ENCODE measurements at regions not wholly inside any gene's neighbourhood (a gene's known extent, or its start where the extent isn't known, plus 50 kb on each side); places are given as distances from the start of the nearest gene placed in this dataset.

DNA sequence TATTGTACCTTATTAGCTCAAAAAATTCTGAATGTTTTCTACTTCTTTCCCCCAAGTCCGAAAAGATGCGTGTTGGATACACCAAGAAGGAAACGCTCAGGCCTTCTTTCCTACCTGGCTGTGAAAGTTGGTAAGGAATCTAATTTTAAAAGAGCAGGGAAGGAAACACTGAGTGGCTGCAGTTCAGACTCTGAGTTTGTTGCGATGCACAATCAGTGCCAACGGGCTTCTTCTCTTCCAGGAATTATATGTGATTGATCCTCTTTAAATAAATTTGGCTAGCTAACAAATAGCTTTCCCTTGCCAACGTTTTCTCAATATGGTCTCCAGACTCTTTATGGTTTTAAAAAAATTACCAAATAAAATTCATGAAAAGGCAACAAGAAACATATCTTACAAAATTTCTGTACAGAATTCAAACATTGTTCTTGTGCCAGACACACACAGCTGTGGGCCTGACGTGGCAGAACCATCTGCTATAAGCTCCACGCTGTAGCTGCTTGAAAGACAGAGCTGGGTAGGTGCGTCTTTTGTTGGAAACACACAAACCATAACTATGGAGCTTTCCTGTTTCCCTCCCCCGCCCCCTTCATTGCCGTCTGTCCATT, 493.1 kb downstream of the ZNF608 start:
- no peak for DNase-seq

DNA sequence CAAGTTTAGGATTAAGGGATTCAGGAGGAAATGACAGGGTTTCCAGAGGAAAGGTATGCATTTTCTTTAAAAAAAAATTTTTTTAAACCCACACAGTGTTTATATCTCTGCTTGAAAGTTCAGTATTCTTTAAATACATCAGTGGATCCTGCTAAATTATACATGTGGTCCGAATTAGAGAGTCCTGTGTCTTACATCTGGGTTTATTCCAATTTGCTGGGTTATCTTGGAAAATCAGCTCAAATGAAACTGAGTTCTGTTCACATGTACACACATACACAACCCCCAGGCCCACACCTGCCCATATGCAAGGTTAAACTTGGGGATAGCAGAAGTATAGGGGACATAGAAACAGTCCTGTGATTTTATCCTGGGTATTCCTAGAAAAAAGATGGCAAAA, 493.7 kb downstream of the ZNF608 start:
- no peak for DNase-seq

- DNase-seq = no peak
Measured at GRCh38 chr5:124252191-124252638, 494.2 kb downstream of the ZNF608 start.

DNA sequence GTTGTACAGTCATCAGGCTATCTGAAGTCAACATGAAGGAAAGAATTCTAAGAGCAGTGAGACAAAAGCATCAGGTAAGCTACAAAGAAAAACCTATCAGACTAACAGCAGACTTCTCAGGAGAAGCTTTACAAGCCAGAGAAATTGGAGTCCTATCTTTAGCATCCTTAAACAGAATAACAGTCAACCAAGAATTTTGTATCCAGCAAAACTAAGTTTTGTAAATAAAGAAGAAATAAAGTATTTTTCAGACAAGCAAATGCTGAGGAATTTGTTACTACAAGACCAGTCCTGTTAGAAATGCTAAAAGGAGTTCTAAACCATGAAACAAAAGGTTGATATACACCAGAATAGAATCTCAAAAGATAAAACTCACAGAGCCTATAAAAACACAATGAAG, 501.2 kb downstream of the ZNF608 start:
- no peak for DNase-seq

DNA sequence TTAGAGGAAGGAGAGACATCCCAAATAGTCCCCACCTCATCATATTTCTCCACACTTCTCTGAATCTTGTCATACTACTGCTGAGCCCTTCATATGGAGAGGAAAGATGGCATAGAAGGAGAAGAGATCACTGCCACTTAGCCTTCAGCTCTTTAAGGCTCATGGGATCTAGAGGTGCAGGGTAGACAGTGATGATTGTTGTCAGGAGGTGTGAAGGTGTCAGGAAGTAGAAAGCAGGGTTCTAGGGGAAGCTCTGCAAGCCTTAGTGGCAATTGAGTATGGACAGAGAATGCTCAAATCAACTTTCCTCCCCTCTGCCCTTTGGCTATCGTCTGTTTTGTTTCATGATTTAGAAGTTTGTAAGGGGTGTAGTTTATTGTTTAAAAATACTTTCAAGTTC, 505.7 kb downstream of the ZNF608 start:
- no peak for DNase-seq

GRCh38 chr5:124239572-124239971, 506.9 kb downstream of the ZNF608 start:
- no peak for DNase-seq

GRCh38 chr5:124238350-124238749, 508.1 kb downstream of the ZNF608 start:
- no peak for DNase-seq

DNA sequence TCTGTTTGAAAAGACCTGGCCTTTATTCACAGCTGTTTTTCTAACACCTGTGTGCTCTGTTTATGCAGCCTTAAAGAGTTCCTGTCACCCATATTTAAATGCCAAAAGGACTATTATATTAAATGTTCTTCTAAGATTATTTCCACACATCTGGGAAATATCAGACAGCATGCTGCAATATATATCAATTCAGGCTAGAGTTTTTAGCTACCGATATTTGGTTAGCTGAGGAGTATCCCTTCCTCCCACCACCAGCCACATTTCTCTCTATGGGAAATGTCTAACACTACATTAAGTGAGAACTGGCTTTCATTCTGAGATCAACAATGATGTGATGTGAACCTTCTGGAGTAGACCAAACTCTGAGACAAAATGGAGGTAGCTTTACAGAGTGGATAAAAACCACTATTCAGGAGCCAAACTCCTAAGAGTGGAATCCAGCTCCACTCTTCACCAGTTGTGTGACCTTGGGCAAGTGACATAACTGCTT, 509.2 kb downstream of the ZNF608 start:
- no peak for DNase-seq

GRCh38 chr5:124236361-124237205, 509.9 kb downstream of the ZNF608 start:
- no peak for DNase-seq

- DNase-seq = no peak
Measured at GRCh38 chr5:124235576-124235975, 510.9 kb downstream of the ZNF608 start.

- no peak for DNase-seq
Measured at GRCh38 chr5:124234770-124235562, 511.5 kb downstream of the ZNF608 start.

- DNase-seq = no peak
Measured at GRCh38 chr5:124234022-124234769, 512.2 kb downstream of the ZNF608 start.

DNA sequence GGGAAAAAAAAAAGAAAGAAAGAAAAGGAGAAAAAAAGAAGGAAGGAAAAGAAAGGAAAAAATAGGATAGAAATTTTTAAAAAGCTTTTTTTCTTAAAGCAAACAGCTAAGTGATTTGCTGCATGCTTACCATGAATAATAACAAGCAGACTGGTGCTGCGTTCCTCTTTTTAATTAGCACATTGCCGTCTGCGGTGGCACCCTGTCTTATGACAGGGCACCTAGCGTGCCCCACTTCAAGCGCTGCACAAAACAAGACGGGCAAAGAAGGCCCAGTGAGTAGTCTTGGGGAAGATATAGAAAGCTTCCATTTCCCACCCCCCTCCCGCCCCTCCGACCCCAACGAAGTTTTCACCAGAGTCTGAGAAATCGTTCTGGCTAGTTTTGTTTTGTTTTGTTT, 513.9 kb downstream of the ZNF608 start:
- DNase-seq = no peak

- DNase-seq = no peak
Measured at GRCh38 chr5:124231802-124232201, 514.6 kb downstream of the ZNF608 start.

DNA sequence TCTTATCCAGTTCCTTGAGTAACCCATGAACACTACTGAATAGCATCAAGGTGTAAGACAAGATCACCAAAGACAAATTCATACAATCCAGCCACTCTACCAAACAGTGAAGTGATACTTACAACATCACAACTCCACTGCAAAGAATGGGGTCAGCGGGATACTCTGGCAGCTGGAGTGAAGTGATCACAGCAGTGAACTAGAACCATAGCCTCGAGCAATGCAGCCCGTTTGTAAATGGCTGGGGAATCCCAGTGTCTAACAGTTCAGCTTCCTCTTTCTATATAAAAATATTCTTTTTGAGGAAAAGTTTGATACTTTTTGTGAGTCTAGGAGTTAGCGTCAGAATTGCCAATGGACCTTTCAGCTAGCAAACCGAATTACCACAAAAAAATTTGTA, 515.2 kb downstream of the ZNF608 start:
- no peak for DNase-seq

- no peak for DNase-seq
Measured at GRCh38 chr5:124230456-124230855, 516.0 kb downstream of the ZNF608 start.

DNA sequence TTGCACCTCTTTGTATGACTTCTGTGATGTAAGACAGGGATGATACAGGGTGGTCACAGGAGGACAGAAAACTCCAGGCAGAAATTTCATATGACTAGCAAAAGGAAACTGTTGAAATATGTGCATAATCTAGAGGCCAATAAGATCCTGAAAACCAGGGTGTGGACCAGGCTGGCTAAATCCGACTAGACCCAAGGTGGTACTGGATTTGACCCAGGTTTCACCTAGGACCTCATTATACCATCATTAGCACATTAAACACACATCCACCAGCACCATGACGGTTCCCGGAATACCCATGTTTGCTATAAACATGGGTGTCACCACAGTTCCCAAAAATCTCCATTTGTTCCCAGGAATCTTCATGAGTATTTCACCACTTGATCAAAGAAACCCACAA, 517.1 kb downstream of the ZNF608 start:
- DNase-seq = no peak

DNA sequence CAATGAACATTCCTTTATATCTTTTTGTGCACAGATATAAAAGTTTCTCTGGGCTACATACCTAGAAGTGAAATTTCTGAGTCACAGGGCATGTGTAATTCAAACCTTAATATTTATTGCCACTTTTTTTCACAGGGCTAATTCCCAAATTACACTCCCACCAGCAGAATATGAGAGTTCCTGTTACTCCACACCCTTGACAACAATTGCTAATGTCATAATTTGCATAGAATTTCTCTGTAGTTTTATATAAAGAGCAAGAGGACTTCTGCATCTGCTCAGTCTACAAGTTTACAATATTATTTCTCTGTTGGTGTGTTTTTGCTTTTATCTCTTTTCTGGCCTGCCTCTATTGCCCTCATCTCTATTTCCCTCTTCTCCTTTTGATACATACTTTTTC, 518.5 kb downstream of the ZNF608 start:
- DNase-seq = no peak

DNA sequence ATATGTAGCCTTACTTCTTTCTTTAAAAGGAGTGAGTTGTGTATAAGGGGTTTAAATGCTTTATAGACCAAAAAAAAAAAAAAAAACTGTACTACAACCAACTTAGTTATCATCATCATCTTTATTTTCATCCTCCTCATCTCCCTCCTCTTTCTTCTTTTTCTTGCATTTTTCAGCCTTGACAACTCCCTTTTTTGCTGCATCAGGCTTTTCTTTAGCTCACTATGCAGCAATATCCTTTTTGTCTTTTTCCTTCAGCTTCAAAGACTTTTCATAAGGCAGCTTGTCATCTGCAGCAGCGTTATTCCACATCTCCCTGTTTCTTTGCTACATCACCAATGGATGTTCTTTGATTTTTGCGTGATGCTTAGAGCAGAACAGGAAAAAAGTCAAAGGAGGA, 526.0 kb downstream of the ZNF608 start:
- DNase-seq = no peak

DNA sequence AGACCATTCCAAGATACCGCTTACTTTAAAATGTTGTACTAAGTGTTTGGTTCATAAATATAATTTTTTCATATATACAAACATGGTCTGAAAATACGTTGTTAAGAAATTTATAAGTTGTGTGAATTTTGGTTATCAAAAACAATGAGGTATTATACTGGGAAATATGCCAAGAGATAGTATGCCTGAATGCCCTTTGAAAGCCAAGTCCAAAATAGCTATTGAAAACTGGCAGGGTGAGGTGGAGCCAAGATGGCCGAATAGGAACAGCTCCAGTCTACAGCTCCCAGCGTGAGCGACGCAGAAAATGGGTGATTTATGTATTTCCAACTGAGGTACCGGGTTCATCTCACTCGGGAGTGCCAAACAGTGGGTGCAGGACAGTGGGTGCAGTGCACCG, 533.5 kb downstream of the ZNF608 start:
- no peak for DNase-seq

DNA sequence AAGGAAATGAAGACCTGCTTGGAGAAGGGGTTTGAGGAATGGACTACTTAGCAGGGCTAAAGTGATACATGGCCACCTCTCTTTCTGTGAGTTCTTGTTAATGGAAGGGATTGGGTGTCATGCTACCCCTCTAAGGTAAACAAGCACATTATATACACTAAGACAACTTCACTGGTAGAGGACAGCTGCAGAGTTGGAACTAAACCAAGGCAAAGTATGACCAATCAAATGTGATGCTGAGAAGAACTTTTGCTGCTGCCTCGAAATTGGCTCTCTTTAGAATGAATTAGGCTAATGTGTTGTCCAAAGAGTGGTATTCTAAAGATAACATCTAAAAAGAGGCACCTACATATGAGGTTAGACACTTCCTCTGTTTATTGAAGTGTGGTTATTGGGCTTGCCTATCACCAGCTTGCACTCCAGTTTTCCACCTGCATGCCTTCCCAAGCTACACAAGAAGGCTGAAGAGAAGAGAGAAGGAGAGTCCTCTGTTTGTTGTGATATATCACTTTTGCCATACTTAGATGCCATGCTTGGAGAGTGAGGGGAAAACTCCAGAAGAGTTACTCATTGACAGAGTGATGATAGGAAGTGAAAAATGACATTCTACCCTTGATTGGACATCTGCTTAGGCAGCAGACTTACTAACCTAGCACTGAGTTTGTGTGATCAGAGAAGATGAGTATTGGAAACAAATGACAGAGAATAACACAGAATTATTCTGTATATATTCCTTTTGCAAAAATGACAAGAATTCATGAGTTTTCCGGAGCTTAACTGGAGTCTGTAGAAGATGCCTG, 536.1 kb downstream of the ZNF608 start:
- no peak for DNase-seq

DNA sequence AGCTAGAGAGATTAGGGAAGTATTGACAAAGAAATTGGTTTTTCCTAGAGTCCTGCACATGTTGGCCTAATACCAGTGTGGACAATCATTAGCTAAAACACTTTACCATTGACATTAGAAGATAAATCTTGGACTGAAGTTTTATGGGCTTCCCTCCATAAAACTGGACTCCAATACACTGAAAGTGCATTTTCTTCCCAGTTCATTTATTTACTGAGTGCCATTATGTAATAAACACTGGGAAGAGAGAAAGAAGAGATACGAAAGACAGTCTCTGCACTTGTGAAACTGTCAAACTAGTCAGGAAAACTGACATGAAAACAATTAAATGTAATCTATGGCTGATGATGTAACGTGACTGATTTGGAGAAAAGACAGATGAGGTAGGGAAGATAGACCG, 539.3 kb downstream of the ZNF608 start:
- no peak for DNase-seq
